Colonic mucosa (tissue), 4 donors: ENCODE measurements at regions not wholly inside any gene's neighbourhood (a gene's known extent, or its start where the extent isn't known, plus 50 kb on each side); places are given as distances from the start of the nearest gene placed in this dataset.

Experiments
- DNase-seq: peaks from one replicate; pipeline ENCODE4 v3.0.0-alpha.2; 2020
- H3K27ac ChIP-seq: fragments of 200-600 bp; one replicate; pipeline ENCODE4 v1.8.0; 2021
- H3K27me3 ChIP-seq: fragments of 200-600 bp; one replicate; pipeline ENCODE4 v1.8.0; 2021
- H3K36me3 ChIP-seq: fragments of 200-600 bp; one replicate; pipeline ENCODE4 v1.8.0; 2021
- H3K4me1 ChIP-seq: fragments of 200-600 bp; one replicate; pipeline ENCODE4 v1.8.0; 2021; ENCODE audit warnings: mild to moderate bottlenecking
- H3K4me3 ChIP-seq: fragments of 200-600 bp; one replicate; pipeline ENCODE4 v1.8.0; 2021
- H3K9ac ChIP-seq, 2 donors: one replicate each; pipeline ENCODE4 v1.7.0; 2013; ENCODE audit warnings: control low read depth in 2 of 2, low read depth in 2 of 2, low read length in 2 of 2
- H3K9me3 ChIP-seq: fragments of 200-600 bp; one replicate; pipeline ENCODE4 v1.8.0; 2021
- intact Hi-C: fragments of 100-400 bp; cut with DNase I; formaldehyde crosslinking; loops from one replicate; pipeline ENCODE4 v1.14.1; 2022
- TF ChIP-seq, protein P1 (sequence below): fragments of 200-600 bp; IDR thresholded peaks from one replicate; pipeline ENCODE4 v1.8.0; 2022; ENCODE audit warnings: antibody characterized with exemption, mild to moderate bottlenecking
- donor health status: healthy.
- donor health status: DM: no; HTN: no; CAD: no.
- donor health status: DM: no; HTN: no; CAD: no.

- DNase-seq, result no peak
- Histone ChIP-seq H3K4me3 (no peak overlapping the region), H3K27me3 (no peaks in the 10 kb centered on the region), H3K9ac (no peak overlapping the region), H3K36me3 (no peaks in the 10 kb centered on the region), H3K27ac (no peak overlapping the region), H3K4me1 (no peaks in the 10 kb centered on the region), H3K9me3 (no peaks in the 10 kb centered on the region)
- intact Hi-C loops, result no loop called here
- TF ChIP-seq, protein P1, sequence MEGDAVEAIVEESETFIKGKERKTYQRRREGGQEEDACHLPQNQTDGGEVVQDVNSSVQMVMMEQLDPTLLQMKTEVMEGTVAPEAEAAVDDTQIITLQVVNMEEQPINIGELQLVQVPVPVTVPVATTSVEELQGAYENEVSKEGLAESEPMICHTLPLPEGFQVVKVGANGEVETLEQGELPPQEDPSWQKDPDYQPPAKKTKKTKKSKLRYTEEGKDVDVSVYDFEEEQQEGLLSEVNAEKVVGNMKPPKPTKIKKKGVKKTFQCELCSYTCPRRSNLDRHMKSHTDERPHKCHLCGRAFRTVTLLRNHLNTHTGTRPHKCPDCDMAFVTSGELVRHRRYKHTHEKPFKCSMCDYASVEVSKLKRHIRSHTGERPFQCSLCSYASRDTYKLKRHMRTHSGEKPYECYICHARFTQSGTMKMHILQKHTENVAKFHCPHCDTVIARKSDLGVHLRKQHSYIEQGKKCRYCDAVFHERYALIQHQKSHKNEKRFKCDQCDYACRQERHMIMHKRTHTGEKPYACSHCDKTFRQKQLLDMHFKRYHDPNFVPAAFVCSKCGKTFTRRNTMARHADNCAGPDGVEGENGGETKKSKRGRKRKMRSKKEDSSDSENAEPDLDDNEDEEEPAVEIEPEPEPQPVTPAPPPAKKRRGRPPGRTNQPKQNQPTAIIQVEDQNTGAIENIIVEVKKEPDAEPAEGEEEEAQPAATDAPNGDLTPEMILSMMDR, result no peak
Observed at GRCh38 chr20:56835829-56836550, 206.9 kb downstream of the TFAP2C start.

DNA sequence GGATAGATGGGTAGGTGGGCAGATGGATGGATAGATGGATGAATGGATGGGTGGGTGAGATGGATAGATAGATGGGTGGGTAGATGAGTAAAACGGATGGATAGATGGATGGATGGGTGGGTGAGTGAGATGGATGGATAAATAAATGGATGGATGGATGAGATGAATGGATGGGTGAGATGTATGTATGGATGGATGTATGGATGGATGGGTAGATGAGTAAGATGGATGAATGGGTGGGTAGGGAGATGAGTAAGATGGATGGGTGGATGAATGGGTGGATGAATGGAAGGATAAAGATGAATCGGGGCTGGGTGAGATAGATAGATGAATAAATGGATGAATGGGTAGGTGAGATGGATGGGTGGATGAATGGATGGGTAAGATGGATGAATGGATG, 210.1 kb downstream of the TFAP2C start:
- TF ChIP-seq, protein P1, result no peak
- no peaks in the 10 kb centered on the region for H3K4me1 ChIP-seq
- H3K27ac ChIP-seq, result no peak overlapping the region
- no peak for DNase-seq
- H3K9me3 ChIP-seq, result no peaks in the 10 kb centered on the region
- no peaks in the 10 kb centered on the region for H3K27me3 ChIP-seq
- no peak overlapping the region for H3K4me3 ChIP-seq
- intact Hi-C loops, result no loop called here
- H3K9ac ChIP-seq, result no peak overlapping the region
- no peaks in the 10 kb centered on the region for H3K36me3 ChIP-seq

- H3K9ac ChIP-seq, result no peak overlapping the region
- TF ChIP-seq, protein P1, result no peak
- H3K4me1 ChIP-seq, result no peaks in the 10 kb centered on the region
- H3K27ac ChIP-seq, result no peak overlapping the region
- no peak for DNase-seq
- no peaks in the 10 kb centered on the region for H3K9me3 ChIP-seq
- H3K27me3 ChIP-seq, result no peaks in the 10 kb centered on the region
- H3K4me3 ChIP-seq, result no peak overlapping the region
- no peaks in the 10 kb centered on the region for H3K36me3 ChIP-seq
- intact Hi-C loops, result no loop called here
Observed at GRCh38 chr20:56839786-56840185, 210.7 kb downstream of the TFAP2C start.

- no peaks in the 10 kb centered on the region for H3K9me3 ChIP-seq
- H3K9ac ChIP-seq, result no peak overlapping the region
- no peak overlapping the region for H3K27ac ChIP-seq
- TF ChIP-seq, protein P1, result no peak
- DNase-seq, result no peak
- no peaks in the 10 kb centered on the region for H3K4me1 ChIP-seq
- no peaks in the 10 kb centered on the region for H3K27me3 ChIP-seq
- intact Hi-C loops, result no loop called here
- no peak overlapping the region for H3K4me3 ChIP-seq
- H3K36me3 ChIP-seq, result no peaks in the 10 kb centered on the region
Observed at GRCh38 chr20:56840716-56841261, 211.7 kb downstream of the TFAP2C start.

GRCh38 chr20:56841346-56841908, 212.3 kb downstream of the TFAP2C start:
- Histone ChIP-seq H3K4me1 (no peaks in the 10 kb centered on the region), H3K9ac (no peak overlapping the region), H3K9me3 (no peaks in the 10 kb centered on the region), H3K27me3 (no peaks in the 10 kb centered on the region), H3K4me3 (no peak overlapping the region), H3K36me3 (no peaks in the 10 kb centered on the region), H3K27ac (no peak overlapping the region)
- intact Hi-C loops, result no loop called here
- no peak for DNase-seq
- TF ChIP-seq, protein P1, result no peak
